Ishikawa (cell line): ENCODE measurements at regions not wholly inside any gene's neighbourhood (a gene's known extent, or its start where the extent isn't known, plus 50 kb on each side); places are given as distances from the start of the nearest gene placed in this dataset.

Source experiments
- CEBPB ChIP-seq: IDR thresholded peaks from 2 replicates; pipeline ENCODE4 v1.6.1; 2012
- CREB1 ChIP-seq: IDR thresholded peaks from 2 replicates; pipeline ENCODE4 v1.6.1; 2012; ENCODE audit warnings: low read depth
- EGR1 ChIP-seq: IDR thresholded peaks from 2 replicates; pipeline ENCODE4 v1.6.1; 2012
- EP300 ChIP-seq: IDR thresholded peaks from 2 replicates; pipeline ENCODE4 v1.6.1; 2012; ENCODE audit warnings: borderline replicate concordance
- FOXM1 ChIP-seq: IDR thresholded peaks from 2 replicates; pipeline ENCODE4 v1.6.1; 2012; ENCODE audit warnings: low read depth, borderline replicate concordance
- MAX ChIP-seq: IDR thresholded peaks from 2 replicates; pipeline ENCODE4 v1.6.1; 2012
- NFIC ChIP-seq: IDR thresholded peaks from 2 replicates; pipeline ENCODE4 v1.6.1; 2012
- RAD21 ChIP-seq: IDR thresholded peaks from 2 replicates; pipeline ENCODE4 v1.6.1; 2012; ENCODE audit warnings: low read depth
- TAF1 ChIP-seq: IDR thresholded peaks from 2 replicates; pipeline ENCODE4 v1.6.1; 2012; ENCODE audit warnings: low read depth, mild to moderate bottlenecking
- TCF12 ChIP-seq: IDR thresholded peaks from 2 replicates; pipeline ENCODE4 v1.6.1; 2012; ENCODE audit warnings: low read depth
- TEAD4 ChIP-seq: IDR thresholded peaks from 2 replicates; pipeline ENCODE4 v1.6.1; 2012
- YY1 ChIP-seq: IDR thresholded peaks from 2 replicates; pipeline ENCODE4 v1.6.1; 2012; ENCODE audit warnings: low read depth
- ZBTB7A ChIP-seq: IDR thresholded peaks from 2 replicates; pipeline ENCODE4 v1.6.1; 2012; ENCODE audit warnings: low read depth
- TF ChIP-seq, protein P1 (sequence below): IDR thresholded peaks from 2 replicates; pipeline ENCODE4 v1.6.1; 2012
- TF ChIP-seq, protein P2 (sequence below): IDR thresholded peaks from 2 replicates; pipeline ENCODE4 v1.6.1; 2012; ENCODE audit warnings: low read depth, mild to moderate bottlenecking

DNA sequence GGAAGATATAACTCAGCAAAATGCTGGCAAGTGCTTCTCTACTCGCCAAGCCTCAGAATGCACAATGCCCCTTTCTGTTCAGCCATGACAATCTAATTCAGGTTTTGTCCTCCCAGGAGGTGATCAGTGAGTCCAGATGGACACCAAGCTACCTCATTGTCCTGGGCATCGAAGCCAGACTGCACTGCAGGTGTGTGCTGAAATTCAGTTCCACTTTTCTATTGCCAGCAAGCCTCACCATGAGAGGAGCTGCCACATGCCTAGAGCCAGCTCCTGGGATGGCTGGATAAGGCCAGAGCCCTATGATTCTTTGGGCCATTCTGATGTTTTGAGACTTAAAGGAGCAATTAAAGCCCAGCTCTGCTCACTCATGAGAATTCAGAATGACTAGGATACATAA is 186.7 kb downstream of the GRIN2B start:
- TF ChIP-seq EGR1 (no peak), MAX (no peak), FOXM1 (no peak), CREB1 (no peak), ZBTB7A (no peak)
- TF ChIP-seq, protein P1, sequence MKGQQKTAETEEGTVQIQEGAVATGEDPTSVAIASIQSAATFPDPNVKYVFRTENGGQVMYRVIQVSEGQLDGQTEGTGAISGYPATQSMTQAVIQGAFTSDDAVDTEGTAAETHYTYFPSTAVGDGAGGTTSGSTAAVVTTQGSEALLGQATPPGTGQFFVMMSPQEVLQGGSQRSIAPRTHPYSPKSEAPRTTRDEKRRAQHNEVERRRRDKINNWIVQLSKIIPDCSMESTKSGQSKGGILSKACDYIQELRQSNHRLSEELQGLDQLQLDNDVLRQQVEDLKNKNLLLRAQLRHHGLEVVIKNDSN, result no peak
- TF ChIP-seq, protein P2, sequence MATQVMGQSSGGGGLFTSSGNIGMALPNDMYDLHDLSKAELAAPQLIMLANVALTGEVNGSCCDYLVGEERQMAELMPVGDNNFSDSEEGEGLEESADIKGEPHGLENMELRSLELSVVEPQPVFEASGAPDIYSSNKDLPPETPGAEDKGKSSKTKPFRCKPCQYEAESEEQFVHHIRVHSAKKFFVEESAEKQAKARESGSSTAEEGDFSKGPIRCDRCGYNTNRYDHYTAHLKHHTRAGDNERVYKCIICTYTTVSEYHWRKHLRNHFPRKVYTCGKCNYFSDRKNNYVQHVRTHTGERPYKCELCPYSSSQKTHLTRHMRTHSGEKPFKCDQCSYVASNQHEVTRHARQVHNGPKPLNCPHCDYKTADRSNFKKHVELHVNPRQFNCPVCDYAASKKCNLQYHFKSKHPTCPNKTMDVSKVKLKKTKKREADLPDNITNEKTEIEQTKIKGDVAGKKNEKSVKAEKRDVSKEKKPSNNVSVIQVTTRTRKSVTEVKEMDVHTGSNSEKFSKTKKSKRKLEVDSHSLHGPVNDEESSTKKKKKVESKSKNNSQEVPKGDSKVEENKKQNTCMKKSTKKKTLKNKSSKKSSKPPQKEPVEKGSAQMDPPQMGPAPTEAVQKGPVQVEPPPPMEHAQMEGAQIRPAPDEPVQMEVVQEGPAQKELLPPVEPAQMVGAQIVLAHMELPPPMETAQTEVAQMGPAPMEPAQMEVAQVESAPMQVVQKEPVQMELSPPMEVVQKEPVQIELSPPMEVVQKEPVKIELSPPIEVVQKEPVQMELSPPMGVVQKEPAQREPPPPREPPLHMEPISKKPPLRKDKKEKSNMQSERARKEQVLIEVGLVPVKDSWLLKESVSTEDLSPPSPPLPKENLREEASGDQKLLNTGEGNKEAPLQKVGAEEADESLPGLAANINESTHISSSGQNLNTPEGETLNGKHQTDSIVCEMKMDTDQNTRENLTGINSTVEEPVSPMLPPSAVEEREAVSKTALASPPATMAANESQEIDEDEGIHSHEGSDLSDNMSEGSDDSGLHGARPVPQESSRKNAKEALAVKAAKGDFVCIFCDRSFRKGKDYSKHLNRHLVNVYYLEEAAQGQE, result no peak

- TF ChIP-seq MAX (no peak), YY1 (no peak), TEAD4 (no peak), TCF12 (no peak), RAD21 (no peak), EGR1 (no peak), TAF1 (no peak), EP300 (no peak), CEBPB (no peak), CREB1 (no peak), ZBTB7A (no peak), FOXM1 (no peak), NFIC (no peak)
- TF ChIP-seq, protein P2, result no peak
- TF ChIP-seq, protein P1, result no peak
These were observed 191.1 kb downstream of the GRIN2B start for GRCh38 chr12:13790317-13790716.

DNA sequence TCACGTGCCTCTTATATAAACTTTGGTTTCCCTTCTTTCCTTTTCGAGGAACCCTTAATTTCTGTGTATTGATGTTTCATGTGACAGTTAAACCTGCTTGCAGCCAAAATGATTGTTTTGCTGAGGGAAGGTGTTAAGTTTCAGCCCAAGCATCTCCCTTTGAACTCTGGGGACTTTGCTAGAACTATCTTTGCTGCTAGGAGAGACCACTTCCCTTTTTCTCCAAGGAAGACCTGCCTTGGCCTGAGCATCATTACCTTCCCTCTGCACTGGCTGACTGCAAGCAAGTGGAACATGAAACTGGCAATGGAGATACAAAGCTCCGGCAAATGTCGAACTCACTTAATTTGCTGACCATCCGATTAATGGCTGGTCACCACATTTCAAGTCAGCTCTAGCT is 192.8 kb downstream of the GRIN2B start:
- no peak for TF ChIP-seq EP300
- no peak for TF ChIP-seq TAF1
- no peak for TF ChIP-seq YY1
- no peak for TF ChIP-seq CREB1
- no peak for TF ChIP-seq ZBTB7A

DNA sequence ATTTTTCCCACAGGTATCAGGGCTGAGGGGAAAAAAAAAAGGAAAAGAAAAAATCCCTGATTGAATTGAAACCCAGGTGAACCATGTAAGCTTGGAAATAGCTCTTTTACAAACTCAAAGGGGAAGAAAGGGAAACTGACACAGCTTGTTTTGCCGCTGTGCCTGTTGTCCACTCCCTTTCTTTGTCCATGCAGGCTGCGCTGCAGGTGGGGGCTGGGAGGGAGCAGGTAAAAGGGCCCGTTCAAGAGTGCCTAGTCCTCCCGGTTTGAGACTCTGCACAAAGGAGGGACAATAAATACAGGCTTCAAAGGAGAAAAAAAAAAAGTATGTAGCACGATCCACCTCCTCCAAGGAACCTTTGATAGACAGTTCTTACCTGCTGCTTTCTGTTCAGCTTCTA is 194.8 kb downstream of the GRIN2B start:
- TF ChIP-seq, protein P1, result no peak

- TF ChIP-seq, protein P2, result no peak
- TF ChIP-seq MAX (no peak), NFIC (no peak), EP300 (no peak), EGR1 (no peak), TEAD4 (no peak), CEBPB (no peak), FOXM1 (no peak), CREB1 (no peak), TAF1 (no peak), RAD21 (no peak), ZBTB7A (no peak), YY1 (no peak), TCF12 (no peak)
- TF ChIP-seq, protein P1, result no peak
These were observed 196.9 kb downstream of the GRIN2B start for GRCh38 chr12:13784504-13784903.
